Endodermal cell (in vitro differentiated cells): ENCODE measurements at regions not wholly inside any gene's neighbourhood (a gene's known extent, or its start where the extent isn't known, plus 50 kb on each side); places are given as distances from the start of the nearest gene placed in this dataset.

Source experiments
- DNase-seq: peaks from one replicate; pipeline ENCODE4 v3.0.0-alpha.2; 2017
- H3K27ac ChIP-seq: 2 replicates; pipeline ENCODE4 v1.5.1; 2013; ENCODE audit warnings: mild to moderate bottlenecking, low read depth, low read length, moderate library complexity
- H3K27me3 ChIP-seq: 2 replicates; pipeline ENCODE4 v1.6.1; 2013; ENCODE audit warnings: mild to moderate bottlenecking, low read length, moderate library complexity; ENCODE audit not compliant: insufficient read depth, control insufficient read depth, poor library complexity, severe bottlenecking
- H3K36me3 ChIP-seq: 2 replicates; pipeline ENCODE4 v1.7.0; 2013; ENCODE audit warnings: mild to moderate bottlenecking, low read length, moderate library complexity; ENCODE audit not compliant: control insufficient read depth, insufficient read depth
- H3K4me1 ChIP-seq: one replicate; pipeline ENCODE4 v1.7.0; 2013; ENCODE audit warnings: low read length; ENCODE audit not compliant: control insufficient read depth, insufficient read depth
- H3K4me3 ChIP-seq: 2 replicates; pipeline ENCODE4 v1.5.1; 2013; ENCODE audit warnings: mild to moderate bottlenecking, low read length, moderate library complexity
- H3K9ac ChIP-seq: 2 replicates; pipeline ENCODE4 v1.6.1; 2013; ENCODE audit warnings: mild to moderate bottlenecking, low read length, moderate library complexity; ENCODE audit not compliant: poor library complexity, severe bottlenecking; ENCODE audit errors: extremely low read depth
- H3K9me3 ChIP-seq: 2 replicates; pipeline ENCODE4 v1.6.1; 2013; ENCODE audit warnings: mild to moderate bottlenecking, low read length, moderate library complexity; ENCODE audit not compliant: control insufficient read depth
- H3K27ac Mint-ChIP-seq: 2 replicates; pipeline ENCODE4 v1.8.0; 2020; ENCODE audit warnings: mixed read lengths
- H3K27me3 Mint-ChIP-seq: 2 replicates; pipeline ENCODE4 v1.8.0; 2021; ENCODE audit warnings: mild to moderate bottlenecking, mixed read lengths; ENCODE audit not compliant: insufficient read depth
- H3K36me3 Mint-ChIP-seq: 2 replicates; pipeline ENCODE4 v1.8.0; 2020; ENCODE audit warnings: low read depth, mixed read lengths
- H3K4me1 Mint-ChIP-seq: 2 replicates; pipeline ENCODE4 v1.8.0; 2020; ENCODE audit warnings: mixed read lengths
- H3K4me3 Mint-ChIP-seq: 2 replicates; pipeline ENCODE4 v1.8.0; 2020; ENCODE audit warnings: mild to moderate bottlenecking, moderate library complexity, mixed read lengths
- H3K9me3 Mint-ChIP-seq: 2 replicates; pipeline ENCODE4 v1.8.0; 2020; ENCODE audit warnings: mild to moderate bottlenecking, mixed read lengths
- CTCF ChIP-seq: fragments of 200-600 bp; sonication (generic); conservative IDR thresholded peaks from 2 replicates; pipeline ENCODE4 v1.5.0; 2021; ENCODE audit warnings: antibody characterized with exemption, mild to moderate bottlenecking
- WGBS, 2 experiments: methylation state at CpG; one replicate each; pipeline versions ENCODE4 v1.1.5 to v1.1.7; 2013; ENCODE audit warnings: missing lambda C conversion rate in 2 of 2, mixed read lengths in 1 of 2; ENCODE audit not compliant: insufficient coverage in 1 of 2, insufficient read length in 1 of 2; 5-methylcytosine and 5-hydroxymethylcytosine counted together

- Histone ChIP-seq H3K36me3 (peaks cover 36% of the 10 kb centered on the region), H3K4me3 (no peak overlapping the region), H3K4me1 (no peaks in the 10 kb centered on the region), H3K9ac (no peak overlapping the region), H3K9me3 (peaks cover 14% of the 10 kb centered on the region), H3K27me3 (no peaks in the 10 kb centered on the region), H3K27ac (no peak overlapping the region)
- Mint-ChIP-seq H3K9me3 (peaks cover 15% of the 10 kb centered on the region), H3K4me1 (peaks cover 3% of the 10 kb centered on the region), H3K36me3 (peaks cover 44% of the 10 kb centered on the region), H3K27me3 (no peaks in the 10 kb centered on the region), H3K4me3 (no peak overlapping the region), H3K27ac (no peak overlapping the region)
- no peak for DNase-seq
- 88 to 96% methylated on average over 1 to 6 of the region's 7 CpGs for WGBS, 2 experiments
- TF ChIP-seq CTCF: no peak
Measured at GRCh38 chr6:144797881-144798589, 512.9 kb downstream of the UTRN start.

- Histone ChIP-seq H3K4me1 (peaks cover 12% of the 10 kb centered on the region), H3K36me3 (no peaks in the 10 kb centered on the region), H3K27ac (no peak overlapping the region), H3K27me3 (no peaks in the 10 kb centered on the region), H3K4me3 (peak overlapping the region; percentile 41), H3K9me3 (no peaks in the 10 kb centered on the region), H3K9ac (no peak overlapping the region)
- Mint-ChIP-seq H3K4me3 (no peak overlapping the region), H3K4me1 (peaks cover 28% of the 10 kb centered on the region), H3K36me3 (no peaks in the 10 kb centered on the region), H3K27ac (peak overlapping the region; percentile 8), H3K27me3 (no peaks in the 10 kb centered on the region), H3K9me3 (no peaks in the 10 kb centered on the region)
- DNase-seq: no peak
- no peak for TF ChIP-seq CTCF
Measured at GRCh38 chr6:144804246-144804790, 519.2 kb downstream of the UTRN start.

GRCh38 chr6:144805049-144805448 lies 519.9 kb downstream of the UTRN start:
- Histone ChIP-seq H3K4me3 (peak overlapping the region; percentile 41), H3K9ac (no peak overlapping the region), H3K27ac (no peak overlapping the region), H3K36me3 (no peaks in the 10 kb centered on the region), H3K4me1 (peaks cover 12% of the 10 kb centered on the region), H3K9me3 (no peaks in the 10 kb centered on the region), H3K27me3 (no peaks in the 10 kb centered on the region)
- TF ChIP-seq CTCF: no peak
- H3K27me3 Mint-ChIP-seq: no peaks in the 10 kb centered on the region
- WGBS, 2 experiments: 40 to 82% methylated on average over 1 of the region's 1 CpG
- H3K4me3 Mint-ChIP-seq: no peak overlapping the region
- peaks cover 28% of the 10 kb centered on the region for H3K4me1 Mint-ChIP-seq
- DNase-seq: no peak
- H3K27ac Mint-ChIP-seq: peak overlapping the region; percentile 23
- H3K9me3 Mint-ChIP-seq: no peaks in the 10 kb centered on the region
- H3K36me3 Mint-ChIP-seq: no peaks in the 10 kb centered on the region
